HCT116 (cell line): ENCODE measurements at regions not wholly inside any gene's neighbourhood (a gene's known extent, or its start where the extent isn't known, plus 50 kb on each side); places are given as distances from the start of the nearest gene placed in this dataset.

ENCODE experiments used
- ATAC-seq: fragments of 200-7000 bp; cut with Tn5 transposase; 2 replicates; pipeline ENCODE4 v1.9.1; 2020; ENCODE audit warnings: mild to moderate bottlenecking, moderate library complexity
- BruUV-seq: library from RNA; stranded (reverse); fragments of 400-500 nt; replicated peaks from 2 replicates; lab custom pipeline; 2021; lab: Mats Ljungman, UMichigan
- CTCF ChIA-PET: fragments of 300-600 bp; sonication (Branson Sonifier 250); formaldehyde crosslinking; loops from one replicate; lab custom pipeline; 2021; ENCODE audit warnings: antibody characterized with exemption; lab: Charles Lee
- POLR2A ChIA-PET: fragments of 300-600, 350-600 bp; sonication (Branson Sonifier 250); formaldehyde crosslinking; loops from one replicate; lab custom pipeline; 2021; ENCODE audit warnings: antibody characterized with exemption; lab: Charles Lee
- RAD21 ChIA-PET, 2 experiments: fragments of 300-600 bp; sonication (Branson Sonifier 250); formaldehyde crosslinking; loops; one replicate each; lab custom pipeline; 2023; ENCODE audit warnings: low total read pairs in 2 of 2; ENCODE audit not compliant: uncharacterized antibody in 2 of 2, unreplicated experiment in 2 of 2, low non-redundant PET in 1 of 2; lab: Charles Lee
- DNase-seq: peaks from one replicate; pipeline ENCODE4 v3.0.0-alpha.2; 2010; ENCODE audit warnings: low read depth, low spot score
- H2AFZ ChIP-seq: fragments of 200-600 bp; shearing (Covaris generic), sonication (generic); 2 replicates; pipeline ENCODE4 v1.6.1; 2017; ENCODE audit warnings: low read depth, mixed run types, mixed read lengths, antibody characterized with exemption, low read length; ENCODE audit not compliant: poor library complexity, severe bottlenecking
- H3K27ac ChIP-seq: 2 replicates; pipeline ENCODE4 v1.5.1; 2012; ENCODE audit warnings: low read depth, low read length
- H3K27me3 ChIP-seq: fragments of 200-600 bp; sonication (generic); 2 replicates; pipeline ENCODE4 v1.6.1; 2016; ENCODE audit warnings: mixed run types, low read length, mixed read lengths; ENCODE audit not compliant: insufficient read depth
- H3K36me3 ChIP-seq, 2 experiments: fragments of 200-500 bp in 1 of 2; fragments of 200-600 bp in 1 of 2; sonication (Bioruptor generic) in 1 of 2; sonication (generic) in 1 of 2; 2 replicates each; pipeline versions ENCODE4 v1.5.1 to v1.6.1; 2014 to 2016; ENCODE audit warnings: low read length in 2 of 2, inconsistent platforms in 1 of 2, mixed read lengths in 1 of 2, mixed run types in 1 of 2; ENCODE audit not compliant: insufficient read depth in 2 of 2, control insufficient read depth in 1 of 2
- H3K4me1 ChIP-seq, 2 experiments: fragments of 200-600 bp in 1 of 2; sonication (generic) in 1 of 2; 2 replicates each; pipeline versions ENCODE4 v1.5.1 to v1.6.1; 2012 to 2017; ENCODE audit warnings: low read length in 2 of 2, inconsistent platforms in 1 of 2, mild to moderate bottlenecking in 1 of 2, mixed read lengths in 1 of 2, mixed run types in 1 of 2, moderate library complexity in 1 of 2; ENCODE audit not compliant: insufficient read depth in 2 of 2, control insufficient read depth in 1 of 2
- H3K4me2 ChIP-seq: fragments of 200-600 bp; sonication (generic); 2 replicates; pipeline ENCODE4 v1.6.1; 2017; ENCODE audit warnings: mixed run types, low read length, mixed read lengths
- H3K4me3 ChIP-seq, 2 experiments: fragments of 200-600 bp in 1 of 2; sonication (generic) in 1 of 2; replicated peaks in 1 of 2; 2 replicates each; pipeline ENCODE4 v1.5.1; 2011 to 2016; ENCODE audit warnings: low read length in 2 of 2, control low read depth in 1 of 2, low read depth in 1 of 2, mild to moderate bottlenecking in 1 of 2, mixed read lengths in 1 of 2, mixed run types in 1 of 2
- H3K79me2 ChIP-seq: fragments of 200-600 bp; sonication (generic); 2 replicates; pipeline ENCODE4 v1.6.1; 2017; ENCODE audit warnings: mild to moderate bottlenecking, mixed run types, low read length, moderate library complexity, mixed read lengths; ENCODE audit not compliant: insufficient read depth
- H3K9ac ChIP-seq: fragments of 200-600 bp; sonication (generic); 2 replicates; pipeline ENCODE4 v1.6.1; 2016; ENCODE audit warnings: low read length, mixed read lengths
- H3K9me2 ChIP-seq: fragments of 200-600 bp; sonication (generic), shearing (Covaris generic); 2 replicates; pipeline ENCODE4 v1.6.1; 2017; ENCODE audit warnings: mixed run types, mild to moderate bottlenecking, moderate library complexity; ENCODE audit not compliant: insufficient read depth
- H3K9me3 ChIP-seq, 2 experiments: fragments of 200-500 bp in 1 of 2; fragments of 200-600 bp in 1 of 2; sonication (Bioruptor generic) in 1 of 2; sonication (generic) in 1 of 2; 2 replicates each; pipeline ENCODE4 v1.6.1; 2014 to 2017; ENCODE audit warnings: low read length in 2 of 2, mixed read lengths in 2 of 2, inconsistent platforms in 1 of 2, low read depth in 1 of 2, mild to moderate bottlenecking in 1 of 2, mixed run types in 1 of 2, moderate library complexity in 1 of 2; ENCODE audit not compliant: control insufficient read depth in 1 of 2, insufficient read depth in 1 of 2
- H4K20me1 ChIP-seq: fragments of 200-600 bp; sonication (generic), shearing (Covaris generic); 2 replicates; pipeline ENCODE4 v1.6.1; 2017; ENCODE audit warnings: mixed run types, mild to moderate bottlenecking, moderate library complexity; ENCODE audit not compliant: insufficient read depth
- ATF3 ChIP-seq: IDR thresholded peaks from 2 replicates; pipeline ENCODE4 v1.6.1; 2012
- CBX3 ChIP-seq: IDR thresholded peaks from 2 replicates; pipeline ENCODE4 v1.6.1; 2012; ENCODE audit warnings: low read depth
- CTCF ChIP-seq, 3 experiments: fragments of 200-600 bp in 1 of 3; sonication (generic) in 1 of 3; IDR thresholded peaks in 2 of 3; conservative IDR thresholded peaks in 1 of 3; 2 replicates each; pipeline ENCODE4 v1.5.1; 2012 to 2017; ENCODE audit warnings: low read depth in 2 of 3, low read length in 2 of 3, antibody characterized with exemption in 1 of 3, borderline replicate concordance in 1 of 3, control low read depth in 1 of 3, mild to moderate bottlenecking in 1 of 3, mixed read lengths in 1 of 3, mixed run types in 1 of 3, moderate library complexity in 1 of 3; ENCODE audit not compliant: insufficient read depth in 1 of 3
- EGR1 ChIP-seq: IDR thresholded peaks from 2 replicates; pipeline ENCODE4 v1.6.1; 2012; ENCODE audit warnings: low read depth
- ELF1 ChIP-seq: IDR thresholded peaks from 2 replicates; pipeline ENCODE4 v1.6.1; 2012; ENCODE audit warnings: low read depth, borderline replicate concordance
- EZH2 ChIP-seq: fragments of 200-600 bp; sonication (generic); IDR thresholded peaks from 2 replicates; pipeline ENCODE4 v1.6.1; 2017; ENCODE audit warnings: antibody characterized with exemption, mixed run types
- EZH2phosphoT487 ChIP-seq: fragments of 200-600 bp; IDR thresholded peaks from 2 replicates; pipeline ENCODE4 v1.6.1; 2018; ENCODE audit warnings: antibody characterized with exemption, borderline replicate concordance
- FOSL1 ChIP-seq: IDR thresholded peaks from 2 replicates; pipeline ENCODE4 v1.6.1; 2012; ENCODE audit warnings: low read depth
- JUND ChIP-seq: IDR thresholded peaks from 2 replicates; pipeline ENCODE4 v1.6.1; 2012
- MAX ChIP-seq: IDR thresholded peaks from 2 replicates; pipeline ENCODE4 v1.6.1; 2012
- POLR2A ChIP-seq: IDR thresholded peaks from 2 replicates; pipeline ENCODE4 v1.7.0; 2011; ENCODE audit warnings: borderline replicate concordance; ENCODE audit not compliant: insufficient read depth, insufficient read length; ENCODE audit errors: extremely low read depth
- RAD21 ChIP-seq: IDR thresholded peaks from 2 replicates; pipeline ENCODE4 v1.6.1; 2012; ENCODE audit warnings: low read depth, mild to moderate bottlenecking
- REST ChIP-seq: IDR thresholded peaks from 2 replicates; pipeline ENCODE4 v1.6.1; 2012; ENCODE audit warnings: low read depth
- SIN3A ChIP-seq: IDR thresholded peaks from 2 replicates; pipeline ENCODE4 v1.6.1; 2012; ENCODE audit warnings: low read depth
- SP1 ChIP-seq: IDR thresholded peaks from 2 replicates; pipeline ENCODE4 v1.6.1; 2012; ENCODE audit warnings: low read depth
- SRF ChIP-seq: IDR thresholded peaks from 2 replicates; pipeline ENCODE4 v1.6.1; 2012; ENCODE audit warnings: low read depth
- TCF7L2 ChIP-seq: IDR thresholded peaks from 2 replicates; pipeline ENCODE4 v1.7.0; 2011; ENCODE audit warnings: borderline replicate concordance, inconsistent platforms; ENCODE audit not compliant: insufficient read depth, insufficient read length; ENCODE audit errors: extremely low read depth
- YY1 ChIP-seq: IDR thresholded peaks from 2 replicates; pipeline ENCODE4 v1.6.1; 2011; ENCODE audit warnings: low read length, low read depth, moderate library complexity, mild to moderate bottlenecking; ENCODE audit not compliant: insufficient replicate concordance; ENCODE audit errors: extremely low read depth
- ZFX ChIP-seq: fragments of 450-650 bp; IDR thresholded peaks from 2 replicates; pipeline ENCODE4 v1.6.1; 2017
- intact Hi-C: fragments of 100-400 bp; cut with micrococcal nuclease; formaldehyde crosslinking; loops from 2 replicates; pipeline ENCODE4 v1.10.0; 2022

GRCh38 chr15:62760538-62760937 lies 282.0 kb upstream of the TPM1 start:
- BruUV-seq = no TSS peak
- ChIA-PET CTCF (no interaction called here), POLR2A (no interaction called here), RAD21 (no interaction called here)
- no peak for DNase-seq
- H3K79me2 ChIP-seq = no peaks in the 10 kb centered on the region
- H3K4me2 ChIP-seq = no peak overlapping the region
- no peak overlapping the region for H2AFZ ChIP-seq
- H3K27ac ChIP-seq = no peak overlapping the region
- peaks cover 0 to 6% of the 10 kb centered on the region in 2 experiments; a peak in 1 of 4 replicates for H3K4me1 ChIP-seq
- H3K36me3 ChIP-seq = no peaks in the 10 kb centered on the region
- ATAC-seq = no peak
- intact Hi-C loops = no loop called here
- H3K9me2 ChIP-seq = no peaks in the 10 kb centered on the region
- no peak overlapping the region for H3K4me3 ChIP-seq
- H3K9ac ChIP-seq = no peak overlapping the region
- no peaks in the 10 kb centered on the region for H3K9me3 ChIP-seq
- TF ChIP-seq YY1 (no peak), RAD21 (no peak), EGR1 (no peak), SP1 (no peak), SIN3A (no peak), EZH2 (no peak), ZFX (no peak), MAX (no peak), ELF1 (no peak), CTCF (IDR thresholded peaks at IDR 0.05 in 2 of 3, conservative IDR thresholded peaks at IDR 0.05 in 1 of 3; ENCODE audit: borderline replicate concordance in 1 of 3, insufficient read depth in 1 of 3, low read depth in 2 of 3, low read length in 2 of 3) (no peak), TCF7L2 (no peak), POLR2A (no peak), REST (no peak), CBX3 (no peak), EZH2phosphoT487 (no peak), FOSL1 (no peak), ATF3 (no peak), SRF (no peak), JUND (no peak)
- H3K27me3 ChIP-seq = no peaks in the 10 kb centered on the region
- H4K20me1 ChIP-seq = no peaks in the 10 kb centered on the region
